ENCODE measurements at regions not wholly inside any gene's neighbourhood (a gene's known extent, or its start where the extent isn't known, plus 50 kb on each side); places are given as distances from the start of the nearest gene placed in this dataset.

GRCh38 chr9:79900754-79901153 lies 329.0 kb downstream of the TLE4 start:
- Mint-ChIP-seq H3K36me3 (no peaks in the 10 kb centered on the region), H3K27me3 (no peaks in the 10 kb centered on the region), H3K4me3 (no peak overlapping the region), H3K4me1 (peaks cover 9% of the 10 kb centered on the region), H3K9me3 (no peaks in the 10 kb centered on the region), H3K27ac (no peak overlapping the region)
- ATAC-seq: no peak

- no peaks in the 10 kb centered on the region for H3K4me1 Mint-ChIP-seq
- H3K4me3 Mint-ChIP-seq: no peak overlapping the region
- no peak for ATAC-seq
- no peak overlapping the region for H3K27ac Mint-ChIP-seq
- H3K9me3 Mint-ChIP-seq: no peaks in the 10 kb centered on the region
- no peaks in the 10 kb centered on the region for H3K27me3 Mint-ChIP-seq
- H3K36me3 Mint-ChIP-seq: no peaks in the 10 kb centered on the region
These were observed 324.7 kb downstream of the TLE4 start for GRCh38 chr9:79896390-79896980.

- H3K4me1 Mint-ChIP-seq: no peaks in the 10 kb centered on the region
- no peak overlapping the region for H3K4me3 Mint-ChIP-seq
- no peaks in the 10 kb centered on the region for H3K9me3 Mint-ChIP-seq
- H3K27me3 Mint-ChIP-seq: no peaks in the 10 kb centered on the region
- no peaks in the 10 kb centered on the region for H3K36me3 Mint-ChIP-seq
- ATAC-seq: no peak
- no peak overlapping the region for H3K27ac Mint-ChIP-seq
These were observed 323.5 kb downstream of the TLE4 start for GRCh38 chr9:79895232-79895631.

- Mint-ChIP-seq H3K27me3 (no peaks in the 10 kb centered on the region), H3K36me3 (no peaks in the 10 kb centered on the region), H3K4me1 (peaks cover 28% of the 10 kb centered on the region), H3K9me3 (no peaks in the 10 kb centered on the region), H3K27ac (no peak overlapping the region), H3K4me3 (no peak overlapping the region)
- no peak for ATAC-seq
These were observed 317.6 kb downstream of the TLE4 start for GRCh38 chr9:79889369-79889768.

- ATAC-seq: peak; percentile 87
- Mint-ChIP-seq H3K36me3 (no peaks in the 10 kb centered on the region), H3K4me1 (peaks cover 65% of the 10 kb centered on the region), H3K27ac (peak overlapping the region; percentile 86), H3K4me3 (peak overlapping the region; percentile 36), H3K9me3 (no peaks in the 10 kb centered on the region), H3K27me3 (no peaks in the 10 kb centered on the region)
These were observed 313.5 kb downstream of the TLE4 start for GRCh38 chr9:79885093-79885857.

GRCh38 chr9:79884546-79884945 lies 312.8 kb downstream of the TLE4 start:
- H3K27ac Mint-ChIP-seq: peak overlapping the region; percentile 86
- H3K36me3 Mint-ChIP-seq: no peaks in the 10 kb centered on the region
- no peak for ATAC-seq
- no peaks in the 10 kb centered on the region for H3K27me3 Mint-ChIP-seq
- peaks cover 67% of the 10 kb centered on the region for H3K4me1 Mint-ChIP-seq
- H3K4me3 Mint-ChIP-seq: peak overlapping the region; percentile 36
- H3K9me3 Mint-ChIP-seq: no peaks in the 10 kb centered on the region

- Mint-ChIP-seq H3K4me3 (peak overlapping the region; percentile 37), H3K4me1 (peaks cover 76% of the 10 kb centered on the region), H3K27ac (peak overlapping the region; percentile 86), H3K27me3 (no peaks in the 10 kb centered on the region), H3K36me3 (no peaks in the 10 kb centered on the region), H3K9me3 (no peaks in the 10 kb centered on the region)
- ATAC-seq: peak; percentile 84
These were observed 311.4 kb downstream of the TLE4 start for GRCh38 chr9:79883073-79883645.

- Mint-ChIP-seq H3K4me3 (peak overlapping the region; percentile 57), H3K27me3 (no peaks in the 10 kb centered on the region), H3K27ac (peak overlapping the region; percentile 59), H3K9me3 (no peaks in the 10 kb centered on the region), H3K4me1 (peaks cover 74% of the 10 kb centered on the region), H3K36me3 (no peaks in the 10 kb centered on the region)
- no peak for ATAC-seq
These were observed 308.9 kb downstream of the TLE4 start for GRCh38 chr9:79880626-79881025.

- H3K27ac Mint-ChIP-seq: peak overlapping the region; percentile 85
- peak; percentile 90 for ATAC-seq
- no peaks in the 10 kb centered on the region for H3K27me3 Mint-ChIP-seq
These were observed 306.3 kb downstream of the TLE4 start for GRCh38 chr9:79877943-79878602.

GRCh38 chr9:79868567-79869189 lies 296.9 kb downstream of the TLE4 start:
- no peaks in the 10 kb centered on the region for H3K9me3 Mint-ChIP-seq
- H3K4me1 Mint-ChIP-seq: peaks cover 35% of the 10 kb centered on the region
- ATAC-seq: peak; percentile 87
- no peak overlapping the region for H3K27ac Mint-ChIP-seq
- no peak overlapping the region for H3K4me3 Mint-ChIP-seq
- H3K27me3 Mint-ChIP-seq: no peaks in the 10 kb centered on the region
- no peaks in the 10 kb centered on the region for H3K36me3 Mint-ChIP-seq

More at GRCh38 chr9:79877943-79878602, 306.3 kb downstream of the TLE4 start:
- peak overlapping the region; percentile 6 for H3K4me3 Mint-ChIP-seq
- no peaks in the 10 kb centered on the region for H3K9me3 Mint-ChIP-seq
- H3K4me1 Mint-ChIP-seq: peaks cover 54% of the 10 kb centered on the region
- no peaks in the 10 kb centered on the region for H3K36me3 Mint-ChIP-seq

- no peak for ATAC-seq
- H3K27ac Mint-ChIP-seq: no peak overlapping the region
- H3K27me3 Mint-ChIP-seq: no peaks in the 10 kb centered on the region
- peaks cover 7% of the 10 kb centered on the region for H3K36me3 Mint-ChIP-seq
- no peak overlapping the region for H3K4me3 Mint-ChIP-seq
- peaks cover 26% of the 10 kb centered on the region for H3K4me1 Mint-ChIP-seq
- H3K9me3 Mint-ChIP-seq: peaks cover 3% of the 10 kb centered on the region
These were observed 291.4 kb downstream of the TLE4 start for GRCh38 chr9:79862921-79863890.

GRCh38 chr9:79858508-79858907 lies 286.7 kb downstream of the TLE4 start:
- H3K9me3 Mint-ChIP-seq: peaks cover 3% of the 10 kb centered on the region
- ATAC-seq: peak; percentile 90
- peak overlapping the region; percentile 46 for H3K27ac Mint-ChIP-seq
- H3K4me3 Mint-ChIP-seq: peak overlapping the region; percentile 71
- H3K4me1 Mint-ChIP-seq: peaks cover 21% of the 10 kb centered on the region
- peaks cover 7% of the 10 kb centered on the region for H3K36me3 Mint-ChIP-seq
- no peaks in the 10 kb centered on the region for H3K27me3 Mint-ChIP-seq

- H3K27ac Mint-ChIP-seq: peak overlapping the region; percentile 46
- H3K27me3 Mint-ChIP-seq: no peaks in the 10 kb centered on the region
- no peak overlapping the region for H3K4me3 Mint-ChIP-seq
- H3K9me3 Mint-ChIP-seq: peaks cover 3% of the 10 kb centered on the region
- no peak for ATAC-seq
- no peaks in the 10 kb centered on the region for H3K36me3 Mint-ChIP-seq
- H3K4me1 Mint-ChIP-seq: peaks cover 21% of the 10 kb centered on the region
These were observed 285.4 kb downstream of the TLE4 start for GRCh38 chr9:79857188-79857587.

GRCh38 chr9:79847074-79847473 lies 275.3 kb downstream of the TLE4 start:
- peaks cover 19% of the 10 kb centered on the region for H3K36me3 Mint-ChIP-seq
- H3K27me3 Mint-ChIP-seq: no peaks in the 10 kb centered on the region
- H3K9me3 Mint-ChIP-seq: peaks cover 12% of the 10 kb centered on the region
- H3K4me1 Mint-ChIP-seq: no peaks in the 10 kb centered on the region
- no peak overlapping the region for H3K27ac Mint-ChIP-seq
- no peak for ATAC-seq
- no peak overlapping the region for H3K4me3 Mint-ChIP-seq
